Tibial nerve (tissue), 3 donors: ENCODE measurements at regions not wholly inside any gene's neighbourhood (a gene's known extent, or its start where the extent isn't known, plus 50 kb on each side); places are given as distances from the start of the nearest gene placed in this dataset.

Source experiments
- POLR2A ChIP-seq, 2 donors: fragments of 450-650 bp; IDR thresholded peaks; one replicate each; pipeline ENCODE4 v1.6.1; 2017; ENCODE audit warnings: antibody characterized with exemption in 2 of 2, mild to moderate bottlenecking in 2 of 2, moderate library complexity in 2 of 2
- TF ChIP-seq, protein P1 (sequence below), 5 experiments: fragments of 200-600 bp in 3 of 5; fragments of 450-650 bp in 2 of 5; sonication (generic) in 3 of 5; IDR thresholded peaks; one replicate each; pipeline ENCODE4 v1.5.1; 2016 to 2019; ENCODE audit warnings: antibody characterized with exemption in 5 of 5, mild to moderate bottlenecking in 3 of 5, moderate library complexity in 2 of 5

DNA sequence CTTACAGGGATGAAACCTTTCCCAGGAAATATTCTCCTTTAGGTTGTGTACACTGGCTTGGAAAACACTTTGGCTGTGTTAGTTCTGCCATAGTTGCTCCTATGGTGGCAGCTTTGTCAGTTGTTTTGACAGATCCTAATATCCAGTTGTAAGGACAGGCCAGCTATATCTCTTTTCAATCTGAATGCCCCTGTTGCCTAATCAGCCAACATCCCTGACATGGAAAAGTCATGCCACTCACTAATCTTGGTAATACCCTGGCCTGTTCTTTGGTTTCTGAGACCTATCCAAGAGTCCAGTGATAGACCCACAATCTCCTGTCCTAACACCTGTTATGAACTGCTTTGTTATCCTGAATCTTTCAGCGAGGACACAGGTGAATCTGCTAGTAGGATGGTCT, 148.8 kb downstream of the MRPL39 start:
- TF ChIP-seq, protein P1, sequence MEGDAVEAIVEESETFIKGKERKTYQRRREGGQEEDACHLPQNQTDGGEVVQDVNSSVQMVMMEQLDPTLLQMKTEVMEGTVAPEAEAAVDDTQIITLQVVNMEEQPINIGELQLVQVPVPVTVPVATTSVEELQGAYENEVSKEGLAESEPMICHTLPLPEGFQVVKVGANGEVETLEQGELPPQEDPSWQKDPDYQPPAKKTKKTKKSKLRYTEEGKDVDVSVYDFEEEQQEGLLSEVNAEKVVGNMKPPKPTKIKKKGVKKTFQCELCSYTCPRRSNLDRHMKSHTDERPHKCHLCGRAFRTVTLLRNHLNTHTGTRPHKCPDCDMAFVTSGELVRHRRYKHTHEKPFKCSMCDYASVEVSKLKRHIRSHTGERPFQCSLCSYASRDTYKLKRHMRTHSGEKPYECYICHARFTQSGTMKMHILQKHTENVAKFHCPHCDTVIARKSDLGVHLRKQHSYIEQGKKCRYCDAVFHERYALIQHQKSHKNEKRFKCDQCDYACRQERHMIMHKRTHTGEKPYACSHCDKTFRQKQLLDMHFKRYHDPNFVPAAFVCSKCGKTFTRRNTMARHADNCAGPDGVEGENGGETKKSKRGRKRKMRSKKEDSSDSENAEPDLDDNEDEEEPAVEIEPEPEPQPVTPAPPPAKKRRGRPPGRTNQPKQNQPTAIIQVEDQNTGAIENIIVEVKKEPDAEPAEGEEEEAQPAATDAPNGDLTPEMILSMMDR (IDR thresholded peaks at IDR 0.05): no peak
- TF ChIP-seq POLR2A (IDR thresholded peaks at IDR 0.05): no peak
